ENCODE measurements at regions not wholly inside any gene's neighbourhood (a gene's known extent, or its start where the extent isn't known, plus 50 kb on each side); places are given as distances from the start of the nearest gene placed in this dataset.

GRCh38 chr10:85445702-85446101 lies 920.9 kb downstream of the GRID1 start:
- Mint-ChIP-seq H3K36me3 (ENCODE audit: low read depth) (no peaks in the 10 kb centered on the region), H3K27ac (no peak overlapping the region), H3K4me3 (no peak overlapping the region), H3K27me3 (no peaks in the 10 kb centered on the region), H3K4me1 (no peaks in the 10 kb centered on the region), H3K9me3 (no peaks in the 10 kb centered on the region)
- ChIA-PET POLR2A (no interaction called here), CTCF (no interaction called here)
- no peak for DNase-seq

- Mint-ChIP-seq H3K9me3 (no peaks in the 10 kb centered on the region), H3K27ac (no peak overlapping the region), H3K27me3 (no peaks in the 10 kb centered on the region), H3K4me1 (no peaks in the 10 kb centered on the region), H3K36me3 (ENCODE audit: low read depth) (no peaks in the 10 kb centered on the region), H3K4me3 (no peak overlapping the region)
- ChIA-PET POLR2A (no interaction called here), CTCF (interaction anchor here (0.6 to 1.4 kb wide), 2 partner anchors 13 to 15 kb away, joined by 3 read pairs; no protein-coding TSS in a partner anchor)
- DNase-seq, result no peak
Measured at GRCh38 chr10:85446827-85447226, 919.8 kb downstream of the GRID1 start.

- ChIA-PET CTCF (interaction anchor here (1.4 kb wide), 1 partner anchor 12 kb away, joined by 3 read pairs; no protein-coding TSS in a partner anchor), POLR2A (no interaction called here)
- no peaks in the 10 kb centered on the region for H3K36me3 Mint-ChIP-seq (ENCODE audit: low read depth)
- DNase-seq, result no peak
- H3K4me1 Mint-ChIP-seq, result no peaks in the 10 kb centered on the region
- no peaks in the 10 kb centered on the region for H3K9me3 Mint-ChIP-seq
- H3K27ac Mint-ChIP-seq, result no peak overlapping the region
- H3K4me3 Mint-ChIP-seq, result no peak overlapping the region
- no peaks in the 10 kb centered on the region for H3K27me3 Mint-ChIP-seq
Measured at GRCh38 chr10:85447690-85448089, 918.9 kb downstream of the GRID1 start.

- DNase-seq, result no peak
- POLR2A ChIA-PET, result no interaction called here
- Mint-ChIP-seq H3K4me3 (no peak overlapping the region), H3K4me1 (no peaks in the 10 kb centered on the region), H3K27me3 (no peaks in the 10 kb centered on the region), H3K9me3 (no peaks in the 10 kb centered on the region), H3K27ac (no peak overlapping the region), H3K36me3 (ENCODE audit: low read depth) (no peaks in the 10 kb centered on the region)
- CTCF ChIA-PET, result interaction anchor here (0.9 kb wide), 1 partner anchor 115 kb away, joined by 3 read pairs; no protein-coding TSS in a partner anchor
Measured at GRCh38 chr10:85448716-85449115, 917.9 kb downstream of the GRID1 start.

- CTCF ChIA-PET, result no interaction called here
Measured at GRCh38 chr10:85454386-85454785, 912.2 kb downstream of the GRID1 start.

GRCh38 chr10:85457191-85457590 lies 909.4 kb downstream of the GRID1 start:
- POLR2A ChIA-PET, result no interaction called here
- H3K27me3 Mint-ChIP-seq, result no peaks in the 10 kb centered on the region
- H3K27ac Mint-ChIP-seq, result no peak overlapping the region
- H3K9me3 Mint-ChIP-seq, result no peaks in the 10 kb centered on the region
- DNase-seq, result no peak
- CTCF ChIA-PET, result no interaction called here
- no peaks in the 10 kb centered on the region for H3K4me1 Mint-ChIP-seq
- no peak overlapping the region for H3K4me3 Mint-ChIP-seq
- no peaks in the 10 kb centered on the region for H3K36me3 Mint-ChIP-seq (ENCODE audit: low read depth)

More at GRCh38 chr10:85454386-85454785, 912.2 kb downstream of the GRID1 start:
- DNase-seq, result no peak
- H3K27ac Mint-ChIP-seq, result no peak overlapping the region
- no peak overlapping the region for H3K4me3 Mint-ChIP-seq
- no peaks in the 10 kb centered on the region for H3K36me3 Mint-ChIP-seq (ENCODE audit: low read depth)
- no peaks in the 10 kb centered on the region for H3K27me3 Mint-ChIP-seq
- POLR2A ChIA-PET, result no interaction called here
- H3K4me1 Mint-ChIP-seq, result no peaks in the 10 kb centered on the region
- no peaks in the 10 kb centered on the region for H3K9me3 Mint-ChIP-seq

- ChIA-PET CTCF (interaction anchor here (1.1 kb wide), 1 partner anchor 9 kb away, joined by 3 read pairs; no protein-coding TSS in a partner anchor), POLR2A (no interaction called here)
- DNase-seq, result no peak
- Mint-ChIP-seq H3K36me3 (ENCODE audit: low read depth) (no peaks in the 10 kb centered on the region), H3K4me1 (no peaks in the 10 kb centered on the region), H3K9me3 (no peaks in the 10 kb centered on the region), H3K27me3 (no peaks in the 10 kb centered on the region), H3K27ac (no peak overlapping the region), H3K4me3 (no peak overlapping the region)
Measured at GRCh38 chr10:85458324-85458723, 908.3 kb downstream of the GRID1 start.

- CTCF ChIA-PET, result interaction anchor here (0.9 kb wide), 1 partner anchor 13 kb away, joined by 3 read pairs; no protein-coding TSS in a partner anchor
- H3K4me1 Mint-ChIP-seq, result no peaks in the 10 kb centered on the region
- H3K27me3 Mint-ChIP-seq, result no peaks in the 10 kb centered on the region
- no peaks in the 10 kb centered on the region for H3K36me3 Mint-ChIP-seq (ENCODE audit: low read depth)
- DNase-seq, result no peak
- no peaks in the 10 kb centered on the region for H3K9me3 Mint-ChIP-seq
- POLR2A ChIA-PET, result no interaction called here
- no peak overlapping the region for H3K27ac Mint-ChIP-seq
- H3K4me3 Mint-ChIP-seq, result no peak overlapping the region
Measured at GRCh38 chr10:85459906-85460305, 906.7 kb downstream of the GRID1 start.

- no peaks in the 10 kb centered on the region for H3K9me3 Mint-ChIP-seq
- CTCF ChIA-PET, result no interaction called here
- no peak overlapping the region for H3K27ac Mint-ChIP-seq
- POLR2A ChIA-PET, result no interaction called here
- H3K4me1 Mint-ChIP-seq, result no peaks in the 10 kb centered on the region
- DNase-seq, result no peak
- no peak overlapping the region for H3K4me3 Mint-ChIP-seq
- H3K36me3 Mint-ChIP-seq (ENCODE audit: low read depth), result no peaks in the 10 kb centered on the region
- peaks cover 6% of the 10 kb centered on the region for H3K27me3 Mint-ChIP-seq
Measured at GRCh38 chr10:85464336-85464735, 902.3 kb downstream of the GRID1 start.

GRCh38 chr10:85477979-85478378 lies 888.6 kb downstream of the GRID1 start:
- Mint-ChIP-seq H3K4me1 (no peaks in the 10 kb centered on the region), H3K36me3 (ENCODE audit: low read depth) (no peaks in the 10 kb centered on the region), H3K27me3 (no peaks in the 10 kb centered on the region), H3K9me3 (no peaks in the 10 kb centered on the region), H3K4me3 (no peak overlapping the region), H3K27ac (no peak overlapping the region)
- ChIA-PET CTCF (no interaction called here), POLR2A (no interaction called here)
- DNase-seq, result no peak

GRCh38 chr10:85490431-85490830 lies 876.2 kb downstream of the GRID1 start:
- POLR2A ChIA-PET, result no interaction called here
- H3K27ac Mint-ChIP-seq, result no peak overlapping the region
- no peak for DNase-seq
- CTCF ChIA-PET, result no interaction called here
- H3K4me3 Mint-ChIP-seq, result no peak overlapping the region
- H3K4me1 Mint-ChIP-seq, result no peaks in the 10 kb centered on the region
- no peaks in the 10 kb centered on the region for H3K27me3 Mint-ChIP-seq
- no peaks in the 10 kb centered on the region for H3K36me3 Mint-ChIP-seq (ENCODE audit: low read depth)
- H3K9me3 Mint-ChIP-seq, result no peaks in the 10 kb centered on the region

GRCh38 chr10:85491652-85492051 lies 874.9 kb downstream of the GRID1 start:
- Mint-ChIP-seq H3K27ac (no peak overlapping the region), H3K36me3 (ENCODE audit: low read depth) (no peaks in the 10 kb centered on the region), H3K9me3 (no peaks in the 10 kb centered on the region), H3K27me3 (no peaks in the 10 kb centered on the region), H3K4me3 (no peak overlapping the region), H3K4me1 (no peaks in the 10 kb centered on the region)
- CTCF ChIA-PET, result no interaction called here
- POLR2A ChIA-PET, result no interaction called here
- no peak for DNase-seq

GRCh38 chr10:85492684-85493083 lies 873.9 kb downstream of the GRID1 start:
- DNase-seq, result no peak
- Mint-ChIP-seq H3K27ac (no peak overlapping the region), H3K4me3 (no peak overlapping the region), H3K36me3 (ENCODE audit: low read depth) (no peaks in the 10 kb centered on the region), H3K27me3 (no peaks in the 10 kb centered on the region), H3K9me3 (no peaks in the 10 kb centered on the region), H3K4me1 (no peaks in the 10 kb centered on the region)
- ChIA-PET POLR2A (no interaction called here), CTCF (no interaction called here)

GRCh38 chr10:85493703-85494102 lies 872.9 kb downstream of the GRID1 start:
- H3K4me1 Mint-ChIP-seq, result no peaks in the 10 kb centered on the region
- H3K9me3 Mint-ChIP-seq, result no peaks in the 10 kb centered on the region
- ChIA-PET POLR2A (no interaction called here), CTCF (no interaction called here)
- H3K27me3 Mint-ChIP-seq, result no peaks in the 10 kb centered on the region
- H3K36me3 Mint-ChIP-seq (ENCODE audit: low read depth), result no peaks in the 10 kb centered on the region
- H3K4me3 Mint-ChIP-seq, result no peak overlapping the region
- no peak overlapping the region for H3K27ac Mint-ChIP-seq
- DNase-seq, result no peak

Measured in activated CD4-positive, alpha-beta T cell treated with anti-CD3 and anti-CD28 coated beads, Interleukin-2, amount 10 ng/mL, durations not matched to agents 7 days and 5 days (primary cell).